H9 (cell line): ENCODE measurements at regions not wholly inside any gene's neighbourhood (a gene's known extent, or its start where the extent isn't known, plus 50 kb on each side); places are given as distances from the start of the nearest gene placed in this dataset.

Experiments
- DNase-seq: peaks from one replicate; pipeline ENCODE4 v3.0.0-alpha.2; 2017
- H2AFZ ChIP-seq: one replicate; pipeline ENCODE4 v1.6.1; 2013; ENCODE audit warnings: mild to moderate bottlenecking, low read length, control low read depth, moderate library complexity
- H2AK5ac ChIP-seq: 2 replicates; pipeline ENCODE4 v1.6.1; 2013; ENCODE audit warnings: low read length, control low read depth, mixed read lengths; ENCODE audit not compliant: insufficient read length
- H2BK120ac ChIP-seq: one replicate; pipeline ENCODE4 v1.6.1; 2013; ENCODE audit warnings: low read depth, mild to moderate bottlenecking, low read length, control low read depth, inconsistent platforms; ENCODE audit not compliant: poor library complexity, severe bottlenecking
- H2BK12ac ChIP-seq: 2 replicates; pipeline ENCODE4 v1.6.1; 2013; ENCODE audit warnings: low read length, control low read depth, mixed read lengths, low read depth; ENCODE audit not compliant: insufficient read length
- H2BK15ac ChIP-seq: 2 replicates; pipeline ENCODE4 v1.6.1; 2013; ENCODE audit warnings: low read depth, low read length, control low read depth
- H2BK20ac ChIP-seq: one replicate; pipeline ENCODE4 v1.6.1; 2013; ENCODE audit warnings: low read depth, mild to moderate bottlenecking, low read length, control low read depth, inconsistent platforms; ENCODE audit not compliant: poor library complexity, severe bottlenecking
- H2BK5ac ChIP-seq: 2 replicates; pipeline ENCODE4 v1.6.1; 2013; ENCODE audit warnings: low read length, control low read depth, mixed read lengths; ENCODE audit not compliant: insufficient read length
- H3K14ac ChIP-seq: 2 replicates; pipeline ENCODE4 v1.6.1; 2013; ENCODE audit warnings: low read length, control low read depth; ENCODE audit not compliant: insufficient read depth
- H3K18ac ChIP-seq: 2 replicates; pipeline ENCODE4 v1.6.1; 2013; ENCODE audit warnings: low read depth, mild to moderate bottlenecking, mixed read lengths, low read length, control low read depth; ENCODE audit not compliant: insufficient read length
- H3K23ac ChIP-seq: 2 replicates; pipeline ENCODE4 v1.6.1; 2013; ENCODE audit warnings: low read length, control low read depth, mixed read lengths, low read depth; ENCODE audit not compliant: insufficient read length
- H3K23me2 ChIP-seq: 2 replicates; pipeline ENCODE4 v1.6.1; 2013; ENCODE audit warnings: low read depth, mild to moderate bottlenecking, mixed read lengths, low read length, control low read depth; ENCODE audit not compliant: insufficient read length, poor library complexity, severe bottlenecking
- H3K27ac ChIP-seq: 2 replicates; pipeline ENCODE4 v1.5.1; 2013; ENCODE audit warnings: low read length, control low read depth, mixed read lengths, low read depth; ENCODE audit not compliant: insufficient read length
- H3K27me3 ChIP-seq: 2 replicates; pipeline ENCODE4 v1.6.1; 2013; ENCODE audit warnings: low read length, control low read depth, inconsistent platforms; ENCODE audit not compliant: insufficient read depth
- H3K4ac ChIP-seq: 2 replicates; pipeline ENCODE4 v1.6.1; 2013; ENCODE audit warnings: low read depth, mild to moderate bottlenecking, control low read depth, inconsistent platforms, low read length, moderate library complexity
- H3K4me1 ChIP-seq: 2 replicates; pipeline ENCODE4 v1.6.1; 2013; ENCODE audit warnings: low read length, control low read depth, inconsistent platforms; ENCODE audit not compliant: insufficient read depth
- H3K4me2 ChIP-seq: 2 replicates; pipeline ENCODE4 v1.6.1; 2013; ENCODE audit warnings: low read length, control low read depth, mixed read lengths; ENCODE audit not compliant: insufficient read length, insufficient read depth
- H3K56ac ChIP-seq: 2 replicates; pipeline ENCODE4 v1.6.1; 2013; ENCODE audit warnings: low read depth, mild to moderate bottlenecking, mixed read lengths, low read length, control low read depth; ENCODE audit not compliant: insufficient read length
- H3K79me1 ChIP-seq: 2 replicates; pipeline ENCODE4 v1.6.1; 2013; ENCODE audit warnings: low read depth, mild to moderate bottlenecking, moderate library complexity, low read length, control low read depth, inconsistent platforms; ENCODE audit not compliant: insufficient read depth, poor library complexity, severe bottlenecking
- H3K79me2 ChIP-seq: 2 replicates; pipeline ENCODE4 v1.6.1; 2013; ENCODE audit warnings: low read length, control low read depth, inconsistent platforms; ENCODE audit not compliant: insufficient read depth
- H3K9ac ChIP-seq: 2 replicates; pipeline ENCODE4 v1.6.1; 2013; ENCODE audit warnings: low read length, control low read depth, mixed read lengths; ENCODE audit not compliant: insufficient read length; ENCODE audit errors: extremely low read depth
- H3K9me3 ChIP-seq: one replicate; pipeline ENCODE4 v1.6.1; 2013; ENCODE audit warnings: low read depth, low read length, inconsistent platforms; ENCODE audit not compliant: control insufficient read depth
- H3T11ph ChIP-seq: one replicate; pipeline ENCODE4 v1.6.1; 2013; ENCODE audit warnings: mild to moderate bottlenecking, low read length, control low read depth, inconsistent platforms
- H4K20me1 ChIP-seq: one replicate; pipeline ENCODE4 v1.6.1; 2013; ENCODE audit not compliant: control insufficient read depth, insufficient read length, insufficient read depth
- H4K5ac ChIP-seq: 2 replicates; pipeline ENCODE4 v1.6.1; 2013; ENCODE audit warnings: low read depth, mild to moderate bottlenecking, mixed read lengths, low read length, control low read depth; ENCODE audit not compliant: insufficient read length
- H4K8ac ChIP-seq: replicated peaks from 2 replicates; pipeline ENCODE4 v1.6.1; 2013; ENCODE audit warnings: low read length, control low read depth, mixed read lengths, low read depth; ENCODE audit not compliant: insufficient read length
- H4K91ac ChIP-seq: 2 replicates; pipeline ENCODE4 v1.6.1; 2013; ENCODE audit warnings: low read depth, mild to moderate bottlenecking, moderate library complexity, mixed read lengths, low read length, control low read depth; ENCODE audit not compliant: insufficient read length
- H3K27ac Mint-ChIP-seq, 3 experiments: 2 replicates in 2 of 3; 3 replicates in 1 of 3; pipeline ENCODE4 v1.8.0; 2020 to 2021; ENCODE audit warnings: mixed read lengths in 3 of 3, mild to moderate bottlenecking in 1 of 3, moderate library complexity in 1 of 3
- H3K27me3 Mint-ChIP-seq: 2 replicates; pipeline ENCODE4 v1.8.0; 2021; ENCODE audit warnings: low read depth, mild to moderate bottlenecking, moderate library complexity, mixed read lengths
- H3K36me3 Mint-ChIP-seq, 3 experiments: 2 replicates in 2 of 3; 3 replicates in 1 of 3; pipeline ENCODE4 v1.8.0; 2020 to 2021; ENCODE audit warnings: low read depth in 3 of 3, mixed read lengths in 3 of 3; ENCODE audit not compliant: insufficient read depth in 1 of 3
- H3K4me1 Mint-ChIP-seq, 2 experiments: 2 replicates each; pipeline ENCODE4 v1.8.0; 2020; ENCODE audit warnings: mixed read lengths in 2 of 2
- H3K4me3 Mint-ChIP-seq, 2 experiments: 2 replicates in 1 of 2; 3 replicates in 1 of 2; pipeline ENCODE4 v1.8.0; 2020 to 2021; ENCODE audit warnings: mild to moderate bottlenecking in 2 of 2, mixed read lengths in 2 of 2, moderate library complexity in 1 of 2
- H3K9me3 Mint-ChIP-seq, 2 experiments: 2 replicates in 1 of 2; 3 replicates in 1 of 2; pipeline ENCODE4 v1.8.0; 2020; ENCODE audit warnings: mild to moderate bottlenecking in 2 of 2, mixed read lengths in 2 of 2, moderate library complexity in 1 of 2
- CTCF ChIP-seq: fragments of 200-600 bp; sonication (generic); conservative IDR thresholded peaks from 3 replicates; pipeline ENCODE4 v1.8.0; 2021; ENCODE audit warnings: antibody characterized with exemption, mild to moderate bottlenecking
- WGBS: extraction: QIAGEN DNeasy Blood & Tissue Kit; methylation state at CpG from one replicate; pipeline ENCODE4 v1.1.7; 2013; ENCODE audit warnings: missing lambda C conversion rate, low lambda C conversion rate, mixed read lengths; ENCODE audit not compliant: insufficient read length; ENCODE audit errors: extremely low coverage; 5-methylcytosine and 5-hydroxymethylcytosine counted together

- no peak overlapping the region for H2BK20ac ChIP-seq
- no peaks in the 10 kb centered on the region for H3K79me1 ChIP-seq
- Mint-ChIP-seq H3K9me3 (peaks cover 0 to 2% of the 10 kb centered on the region in 2 experiments; a peak in 3 of 5 replicates), H3K27me3 (no peaks in the 10 kb centered on the region; the same call in 1 of the 2 replicates), H3K4me3 (no peak overlapping the region), H3K4me1 (no peaks in the 10 kb centered on the region), H3K36me3 (no peaks in the 10 kb centered on the region), H3K27ac (no peak overlapping the region)
- H2BK12ac ChIP-seq, result no peak overlapping the region
- H3K4me2 ChIP-seq, result no peak overlapping the region
- no peak overlapping the region for H2BK15ac ChIP-seq
- H3K14ac ChIP-seq, result no peak overlapping the region
- TF ChIP-seq CTCF, result no peak
- no peak overlapping the region for H3K27ac ChIP-seq
- H3K56ac ChIP-seq, result no peak overlapping the region
- no peak overlapping the region for H4K91ac ChIP-seq
- no peak overlapping the region for H4K5ac ChIP-seq
- no peak overlapping the region for H3K18ac ChIP-seq
- no peak overlapping the region for H3K9ac ChIP-seq
- H2AFZ ChIP-seq, result no peak overlapping the region
- H3K9me3 ChIP-seq, result no peaks in the 10 kb centered on the region
- no peaks in the 10 kb centered on the region for H3K23me2 ChIP-seq
- H3K27me3 ChIP-seq, result no peaks in the 10 kb centered on the region
- H4K20me1 ChIP-seq, result no peaks in the 10 kb centered on the region
- no peaks in the 10 kb centered on the region for H3K4me1 ChIP-seq
- no peak for DNase-seq
- H2BK5ac ChIP-seq, result no peak overlapping the region
- H3K4ac ChIP-seq, result no peak overlapping the region
- H2BK120ac ChIP-seq, result no peak overlapping the region
- H3K79me2 ChIP-seq, result no peaks in the 10 kb centered on the region
- no peak overlapping the region for H2AK5ac ChIP-seq
- H4K8ac ChIP-seq, result no peak overlapping the region
- no CpG with 5 or more reads among the region's 2 CpGs for WGBS
- no peak overlapping the region for H3K23ac ChIP-seq
- H3T11ph ChIP-seq, result no peak overlapping the region
These were observed 79.7 kb upstream of the GNPDA2 start for GRCh38 chr4:44806071-44806470.
